ENCODE measurements at regions not wholly inside any gene's neighbourhood (a gene's known extent, or its start where the extent isn't known, plus 50 kb on each side); places are given as distances from the start of the nearest gene placed in this dataset.

DNA sequence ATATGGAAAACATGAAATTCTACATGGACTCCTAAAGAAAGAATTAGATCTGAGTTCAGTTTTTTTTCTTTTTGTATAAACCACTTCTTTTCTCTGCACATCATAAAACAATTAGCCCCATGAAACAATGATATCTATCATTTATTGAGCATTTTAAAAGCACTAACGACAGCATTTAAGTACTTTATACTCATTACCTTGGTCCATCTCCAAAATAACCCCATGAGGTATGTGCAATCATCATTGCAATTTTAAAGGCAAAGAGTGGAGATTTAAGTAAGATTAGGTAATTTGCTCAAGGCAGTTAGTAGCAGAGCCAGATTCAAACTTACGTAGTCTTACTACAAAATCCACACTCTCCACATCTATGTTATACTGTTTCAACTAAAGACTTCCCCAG lies 177.7 kb upstream of the RAG2 start:
- TF ChIP-seq POLR2A (IDR thresholded peaks at IDR 0.05) (no peak), EP300 (IDR thresholded peaks at IDR 0.05) (no peak)
- TF ChIP-seq, protein P1, sequence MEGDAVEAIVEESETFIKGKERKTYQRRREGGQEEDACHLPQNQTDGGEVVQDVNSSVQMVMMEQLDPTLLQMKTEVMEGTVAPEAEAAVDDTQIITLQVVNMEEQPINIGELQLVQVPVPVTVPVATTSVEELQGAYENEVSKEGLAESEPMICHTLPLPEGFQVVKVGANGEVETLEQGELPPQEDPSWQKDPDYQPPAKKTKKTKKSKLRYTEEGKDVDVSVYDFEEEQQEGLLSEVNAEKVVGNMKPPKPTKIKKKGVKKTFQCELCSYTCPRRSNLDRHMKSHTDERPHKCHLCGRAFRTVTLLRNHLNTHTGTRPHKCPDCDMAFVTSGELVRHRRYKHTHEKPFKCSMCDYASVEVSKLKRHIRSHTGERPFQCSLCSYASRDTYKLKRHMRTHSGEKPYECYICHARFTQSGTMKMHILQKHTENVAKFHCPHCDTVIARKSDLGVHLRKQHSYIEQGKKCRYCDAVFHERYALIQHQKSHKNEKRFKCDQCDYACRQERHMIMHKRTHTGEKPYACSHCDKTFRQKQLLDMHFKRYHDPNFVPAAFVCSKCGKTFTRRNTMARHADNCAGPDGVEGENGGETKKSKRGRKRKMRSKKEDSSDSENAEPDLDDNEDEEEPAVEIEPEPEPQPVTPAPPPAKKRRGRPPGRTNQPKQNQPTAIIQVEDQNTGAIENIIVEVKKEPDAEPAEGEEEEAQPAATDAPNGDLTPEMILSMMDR (IDR thresholded peaks at IDR 0.05): no peak

All from stomach (tissue), 4 donors.